Lower leg skin (tissue), 4 donors: ENCODE measurements at regions not wholly inside any gene's neighbourhood (a gene's known extent, or its start where the extent isn't known, plus 50 kb on each side); places are given as distances from the start of the nearest gene placed in this dataset.

Experiments used
- DNase-seq, 2 donors: peaks; one replicate each; pipeline ENCODE4 v3.0.0-alpha.2; 2019; ENCODE audit warnings: low spot score in 2 of 2
- H3K4me3 ChIP-seq: fragments of 200-600 bp; sonication (generic); 2 replicates; pipeline ENCODE4 v1.5.1; 2017; ENCODE audit warnings: mild to moderate bottlenecking, low read depth; ENCODE audit not compliant: poor library complexity, severe bottlenecking
- CTCF ChIP-seq, 3 donors: fragments of 450-650 bp; IDR thresholded peaks; one replicate each; pipeline ENCODE4 v1.5.1; 2016; ENCODE audit warnings: antibody characterized with exemption in 3 of 3, mild to moderate bottlenecking in 3 of 3, moderate library complexity in 2 of 3
- POLR2A ChIP-seq, 2 donors: fragments of 450-650 bp; IDR thresholded peaks; one replicate each; pipeline ENCODE4 v1.6.1; 2016 to 2017; ENCODE audit warnings: antibody characterized with exemption in 2 of 2, mild to moderate bottlenecking in 1 of 2, moderate library complexity in 1 of 2
- WGBS, 2 donors: methylation state at CpG; one replicate each; pipeline ENCODE4 v1.1.5; 2018; 5-methylcytosine and 5-hydroxymethylcytosine counted together
- intact Hi-C: fragments of 100-400 bp; cut with DNase I; formaldehyde crosslinking; loops from one replicate; pipeline ENCODE4 v1.15.0; 2023; ENCODE audit warnings: low total_unique reads

GRCh38 chr2:175441181-175441761 lies 259.8 kb upstream of the ATP5MC3 start:
- intact Hi-C loops: no loop called here
- WGBS, 2 donors: 59 to 76% methylated on average over 5 of the region's 5 CpGs
- no peak overlapping the region for H3K4me3 ChIP-seq
- TF ChIP-seq POLR2A (IDR thresholded peaks at IDR 0.05): no peak
- TF ChIP-seq CTCF (IDR thresholded peaks at IDR 0.05): no peak
- DNase-seq: no peak

GRCh38 chr2:175439416-175439815 lies 257.9 kb upstream of the ATP5MC3 start:
- no peak overlapping the region for H3K4me3 ChIP-seq
- WGBS, 2 donors: 15 to 45% methylated on average over 1 of the region's 1 CpG
- no peak for DNase-seq
- intact Hi-C loops: no loop called here
- no peak for TF ChIP-seq CTCF (IDR thresholded peaks at IDR 0.05)
- TF ChIP-seq POLR2A (IDR thresholded peaks at IDR 0.05): no peak

GRCh38 chr2:175437167-175437566 lies 255.7 kb upstream of the ATP5MC3 start:
- no peak overlapping the region for H3K4me3 ChIP-seq
- DNase-seq: no peak
- TF ChIP-seq CTCF (IDR thresholded peaks at IDR 0.05) (no peak), POLR2A (IDR thresholded peaks at IDR 0.05) (no peak)
- intact Hi-C loops: no loop called here

GRCh38 chr2:175436076-175436475 lies 254.6 kb upstream of the ATP5MC3 start:
- 64 to 75% methylated on average over 2 of the region's 2 CpGs for WGBS, 2 donors
- intact Hi-C loops: no loop called here
- no peak for DNase-seq
- no peak overlapping the region for H3K4me3 ChIP-seq
- TF ChIP-seq POLR2A (IDR thresholded peaks at IDR 0.05) (no peak), CTCF (IDR thresholded peaks at IDR 0.05) (no peak)

DNA sequence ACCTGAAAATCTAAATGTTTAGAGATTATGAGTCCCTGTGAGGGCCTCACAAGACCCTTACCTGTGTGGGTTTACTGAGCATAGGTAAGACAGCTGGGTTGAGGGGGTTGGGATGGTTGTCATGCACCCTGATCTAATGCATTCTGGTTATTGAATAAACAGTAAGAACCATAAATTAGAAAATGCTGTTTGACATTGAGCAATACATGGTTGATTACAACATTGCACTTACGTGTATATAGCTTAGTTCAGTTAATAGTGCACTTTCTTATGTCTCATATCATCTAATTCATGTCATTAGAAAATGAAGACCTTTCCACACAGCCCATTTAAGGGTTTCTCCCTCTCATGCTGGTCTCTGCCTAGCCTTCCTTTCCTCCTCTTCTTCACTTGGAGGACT lies 253.5 kb upstream of the ATP5MC3 start:
- DNase-seq: no peak
- no peak for TF ChIP-seq CTCF (IDR thresholded peaks at IDR 0.05)
- no peak for TF ChIP-seq POLR2A (IDR thresholded peaks at IDR 0.05)
- intact Hi-C loops: no loop called here
- 53 to 68% methylated on average over 1 of the region's 1 CpG for WGBS, 2 donors
- H3K4me3 ChIP-seq: no peak overlapping the region

DNA sequence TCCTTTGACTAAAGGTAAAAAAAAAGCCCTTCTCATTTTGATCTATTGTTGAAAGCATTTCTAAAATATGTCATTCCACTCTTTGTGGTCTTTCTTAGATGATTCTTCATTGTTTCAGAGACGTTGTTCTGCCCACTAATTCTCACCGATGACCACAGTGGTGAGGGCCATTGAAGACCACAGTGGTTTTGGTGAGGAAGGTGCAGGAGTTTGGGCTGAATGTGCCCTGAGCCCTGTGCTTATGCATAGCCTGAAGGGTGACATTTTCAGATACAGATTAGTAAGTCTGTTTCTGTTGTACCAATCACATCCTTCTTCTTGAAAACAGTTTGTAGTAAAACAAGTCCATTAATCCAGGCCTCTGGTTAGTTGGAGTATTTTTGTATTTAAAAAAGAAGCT lies 251.3 kb upstream of the ATP5MC3 start:
- no peak overlapping the region for H3K4me3 ChIP-seq
- 85 to 92% methylated on average over 2 of the region's 2 CpGs for WGBS, 2 donors
- DNase-seq: no peak
- TF ChIP-seq POLR2A (IDR thresholded peaks at IDR 0.05) (no peak), CTCF (IDR thresholded peaks at IDR 0.05) (no peak)
- intact Hi-C loops: no loop called here
